ENCODE measurements at regions not wholly inside any gene's neighbourhood (a gene's known extent, or its start where the extent isn't known, plus 50 kb on each side); places are given as distances from the start of the nearest gene placed in this dataset.

GRCh38 chr2:37873749-37874330, 51.2 kb upstream of the RMDN2 start:
- Histone ChIP-seq H3K4me1 (peaks cover 0 to 31% (median 11%) of the 10 kb centered on the region in 4 donors), H3K27me3 (no peaks in the 10 kb centered on the region), H3K27ac (no peak overlapping the region), H3K4me3 (no peak overlapping the region), H3K36me3 (no peaks in the 10 kb centered on the region), H3K9me3 (no peaks in the 10 kb centered on the region)
- WGBS, 2 donors = 94% methylated on average over 7 of the region's 7 CpGs
- TF ChIP-seq, protein P1, sequence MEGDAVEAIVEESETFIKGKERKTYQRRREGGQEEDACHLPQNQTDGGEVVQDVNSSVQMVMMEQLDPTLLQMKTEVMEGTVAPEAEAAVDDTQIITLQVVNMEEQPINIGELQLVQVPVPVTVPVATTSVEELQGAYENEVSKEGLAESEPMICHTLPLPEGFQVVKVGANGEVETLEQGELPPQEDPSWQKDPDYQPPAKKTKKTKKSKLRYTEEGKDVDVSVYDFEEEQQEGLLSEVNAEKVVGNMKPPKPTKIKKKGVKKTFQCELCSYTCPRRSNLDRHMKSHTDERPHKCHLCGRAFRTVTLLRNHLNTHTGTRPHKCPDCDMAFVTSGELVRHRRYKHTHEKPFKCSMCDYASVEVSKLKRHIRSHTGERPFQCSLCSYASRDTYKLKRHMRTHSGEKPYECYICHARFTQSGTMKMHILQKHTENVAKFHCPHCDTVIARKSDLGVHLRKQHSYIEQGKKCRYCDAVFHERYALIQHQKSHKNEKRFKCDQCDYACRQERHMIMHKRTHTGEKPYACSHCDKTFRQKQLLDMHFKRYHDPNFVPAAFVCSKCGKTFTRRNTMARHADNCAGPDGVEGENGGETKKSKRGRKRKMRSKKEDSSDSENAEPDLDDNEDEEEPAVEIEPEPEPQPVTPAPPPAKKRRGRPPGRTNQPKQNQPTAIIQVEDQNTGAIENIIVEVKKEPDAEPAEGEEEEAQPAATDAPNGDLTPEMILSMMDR (IDR thresholded peaks at IDR 0.05) = no peak
- TF ChIP-seq EP300 (IDR thresholded peaks at IDR 0.05) = no peak
- TF ChIP-seq POLR2A (IDR thresholded peaks at IDR 0.05) = no peak
- no peak for DNase-seq (ENCODE audit: low spot score in 2 of 2)

DNA sequence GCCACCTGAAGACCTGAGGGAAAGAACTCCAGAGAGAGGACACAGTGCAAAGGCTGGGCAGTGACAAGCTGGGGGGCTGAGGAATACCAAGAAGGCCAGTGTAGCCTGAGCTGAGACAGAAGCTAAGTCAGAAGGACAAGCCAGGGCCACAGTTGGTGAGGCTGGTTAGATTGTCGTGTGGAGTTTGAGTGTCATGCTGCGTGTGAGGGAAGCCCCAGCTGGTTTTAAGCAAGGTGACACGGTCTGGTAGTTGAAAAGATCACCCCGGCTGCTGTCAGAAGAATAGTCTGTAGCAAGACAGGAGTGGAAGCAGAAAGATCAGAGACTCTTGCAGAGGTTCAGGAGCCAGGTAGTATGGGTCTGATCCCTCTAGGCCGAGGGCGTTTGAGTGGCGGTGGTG, 50.6 kb upstream of the RMDN2 start:
- TF ChIP-seq EP300 (IDR thresholded peaks at IDR 0.05) (no peak), POLR2A (IDR thresholded peaks at IDR 0.05) (no peak)
- TF ChIP-seq, protein P1 (IDR thresholded peaks at IDR 0.05) = no peak
- peaks cover 0 to 31% (median 11%) of the 10 kb centered on the region in 4 donors for H3K4me1 ChIP-seq
- H3K27ac ChIP-seq = no peak overlapping the region

More for the DNA sequence above, 50.6 kb upstream of the RMDN2 start:
- WGBS, 2 donors = 97% methylated on average over 7 of the region's 7 CpGs
- Histone ChIP-seq H3K9me3 (no peaks in the 10 kb centered on the region), H3K4me3 (no peak overlapping the region), H3K27me3 (no peaks in the 10 kb centered on the region), H3K36me3 (no peaks in the 10 kb centered on the region)
- DNase-seq (ENCODE audit: low spot score in 2 of 2) = no peak
